ENCODE measurements at regions not wholly inside any gene's neighbourhood (a gene's known extent, or its start where the extent isn't known, plus 50 kb on each side); places are given as distances from the start of the nearest gene placed in this dataset.

DNA sequence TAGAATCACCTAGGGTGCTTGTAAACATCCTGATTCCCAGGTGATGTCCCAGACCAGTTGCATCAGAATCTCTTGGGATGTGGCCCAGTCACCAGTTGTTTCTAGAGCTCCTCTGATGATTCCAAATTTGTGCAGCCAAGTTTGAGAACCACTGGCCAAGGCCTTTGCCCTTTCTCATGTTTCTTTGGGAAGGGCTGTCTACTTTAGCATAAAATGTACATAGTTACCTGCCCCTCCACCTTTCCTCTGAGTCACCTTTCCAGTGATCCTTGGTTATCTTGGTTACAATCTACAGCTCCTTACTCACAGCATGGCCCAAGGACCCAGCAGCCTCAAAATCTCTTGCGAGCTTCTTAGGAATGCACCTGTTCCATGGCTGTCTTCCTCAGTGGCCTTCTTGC, 206.2 kb upstream of the ADRA1D start:
- TF ChIP-seq, protein P1, sequence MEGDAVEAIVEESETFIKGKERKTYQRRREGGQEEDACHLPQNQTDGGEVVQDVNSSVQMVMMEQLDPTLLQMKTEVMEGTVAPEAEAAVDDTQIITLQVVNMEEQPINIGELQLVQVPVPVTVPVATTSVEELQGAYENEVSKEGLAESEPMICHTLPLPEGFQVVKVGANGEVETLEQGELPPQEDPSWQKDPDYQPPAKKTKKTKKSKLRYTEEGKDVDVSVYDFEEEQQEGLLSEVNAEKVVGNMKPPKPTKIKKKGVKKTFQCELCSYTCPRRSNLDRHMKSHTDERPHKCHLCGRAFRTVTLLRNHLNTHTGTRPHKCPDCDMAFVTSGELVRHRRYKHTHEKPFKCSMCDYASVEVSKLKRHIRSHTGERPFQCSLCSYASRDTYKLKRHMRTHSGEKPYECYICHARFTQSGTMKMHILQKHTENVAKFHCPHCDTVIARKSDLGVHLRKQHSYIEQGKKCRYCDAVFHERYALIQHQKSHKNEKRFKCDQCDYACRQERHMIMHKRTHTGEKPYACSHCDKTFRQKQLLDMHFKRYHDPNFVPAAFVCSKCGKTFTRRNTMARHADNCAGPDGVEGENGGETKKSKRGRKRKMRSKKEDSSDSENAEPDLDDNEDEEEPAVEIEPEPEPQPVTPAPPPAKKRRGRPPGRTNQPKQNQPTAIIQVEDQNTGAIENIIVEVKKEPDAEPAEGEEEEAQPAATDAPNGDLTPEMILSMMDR (IDR thresholded peaks at IDR 0.05; ENCODE audit: insufficient read depth, low read length, poor library complexity, severe bottlenecking): no peak
- TF ChIP-seq EZH2phosphoT487 (conservative IDR thresholded peaks at IDR 0.05; ENCODE audit: low read length): no peak
- Histone ChIP-seq H2AFZ (ENCODE audit: low read depth, low read length, severe bottlenecking) (no peak overlapping the region), H3K9me2 (replicated peaks; ENCODE audit: insufficient read depth, low read length) (no peaks in the 10 kb centered on the region), H4K20me1 (ENCODE audit: low read depth, low read length) (no peaks in the 10 kb centered on the region), H3F3A (ENCODE audit: insufficient read depth) (no peaks in the 10 kb centered on the region), H3K36me3 (ENCODE audit: low read length) (no peaks in the 10 kb centered on the region), H3K4me3 (ENCODE audit: insufficient read depth, low read length, poor library complexity, severe bottlenecking) (no peak overlapping the region), H3K27ac (ENCODE audit: low read depth, low read length) (no peak overlapping the region), H3K27me3 (ENCODE audit: low read length) (no peaks in the 10 kb centered on the region), H3K4me2 (ENCODE audit: low read depth, low read length, poor library complexity, severe bottlenecking) (no peak overlapping the region), H3K9ac (ENCODE audit: low read length) (no peak overlapping the region), H3K9me3 (ENCODE audit: insufficient read depth, low read length) (no peaks in the 10 kb centered on the region), H3K79me2 (ENCODE audit: insufficient read depth, low read length) (no peaks in the 10 kb centered on the region)

DNA sequence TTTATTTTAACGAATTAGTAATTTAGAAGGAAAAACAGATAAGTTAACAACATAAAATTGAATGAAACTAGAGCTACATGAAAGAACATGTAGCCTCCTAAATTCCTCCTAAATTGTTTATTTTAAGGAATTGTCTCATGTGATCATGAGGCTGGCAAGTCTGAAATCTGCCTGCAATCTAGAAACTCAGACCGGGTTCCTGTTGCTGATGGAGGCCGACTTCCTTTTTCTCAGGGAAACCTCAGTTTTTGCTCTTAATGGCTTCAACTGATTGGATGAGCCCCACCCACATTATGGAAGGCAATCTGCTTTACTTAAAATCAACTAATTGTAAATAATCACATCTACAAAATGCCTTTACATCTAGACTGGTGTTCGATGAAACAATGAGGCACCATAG, 205.0 kb upstream of the ADRA1D start:
- no peak overlapping the region for H3K4me2 ChIP-seq (ENCODE audit: low read depth, low read length, poor library complexity, severe bottlenecking)
- no peaks in the 10 kb centered on the region for H4K20me1 ChIP-seq (ENCODE audit: low read depth, low read length)
- no peak overlapping the region for H2AFZ ChIP-seq (ENCODE audit: low read depth, low read length, severe bottlenecking)
- no peaks in the 10 kb centered on the region for H3K27me3 ChIP-seq (ENCODE audit: low read length)
- H3K9me2 ChIP-seq (replicated peaks; ENCODE audit: insufficient read depth, low read length): no peaks in the 10 kb centered on the region
- TF ChIP-seq, protein P1 (IDR thresholded peaks at IDR 0.05; ENCODE audit: insufficient read depth, low read length, poor library complexity, severe bottlenecking): no peak
- TF ChIP-seq EZH2phosphoT487 (conservative IDR thresholded peaks at IDR 0.05; ENCODE audit: low read length): no peak
- H3K9ac ChIP-seq (ENCODE audit: low read length): no peak overlapping the region
- H3F3A ChIP-seq (ENCODE audit: insufficient read depth): no peaks in the 10 kb centered on the region
- H3K79me2 ChIP-seq (ENCODE audit: insufficient read depth, low read length): no peaks in the 10 kb centered on the region
- no peak overlapping the region for H3K4me3 ChIP-seq (ENCODE audit: insufficient read depth, low read length, poor library complexity, severe bottlenecking)
- no peaks in the 10 kb centered on the region for H3K36me3 ChIP-seq (ENCODE audit: low read length)
- no peaks in the 10 kb centered on the region for H3K9me3 ChIP-seq (ENCODE audit: insufficient read depth, low read length)
- no peak overlapping the region for H3K27ac ChIP-seq (ENCODE audit: low read depth, low read length)

DNA sequence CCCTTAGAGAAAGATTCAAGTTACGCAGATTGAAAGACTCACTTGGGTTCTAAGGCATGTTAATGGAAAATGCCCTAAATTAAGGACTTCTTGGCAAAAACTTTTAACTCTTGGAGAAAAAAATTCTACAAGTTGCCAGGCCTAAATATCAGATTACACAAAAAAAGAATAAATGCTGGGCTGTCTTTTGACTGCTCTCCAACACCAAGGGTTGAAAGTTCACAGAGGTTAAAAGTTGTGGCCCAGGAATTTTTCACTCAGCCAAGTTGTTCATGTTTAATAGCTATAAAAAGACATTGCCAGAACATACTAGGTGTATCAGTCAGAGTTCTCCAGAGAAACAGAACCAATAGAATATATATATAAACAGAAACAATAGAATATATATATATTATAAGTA, 204.3 kb upstream of the ADRA1D start:
- Histone ChIP-seq H3K9me3 (ENCODE audit: insufficient read depth, low read length) (no peaks in the 10 kb centered on the region), H3F3A (ENCODE audit: insufficient read depth) (no peaks in the 10 kb centered on the region), H2AFZ (ENCODE audit: low read depth, low read length, severe bottlenecking) (no peak overlapping the region), H3K27ac (ENCODE audit: low read depth, low read length) (no peak overlapping the region), H3K9ac (ENCODE audit: low read length) (no peak overlapping the region), H3K27me3 (ENCODE audit: low read length) (no peaks in the 10 kb centered on the region), H4K20me1 (ENCODE audit: low read depth, low read length) (no peaks in the 10 kb centered on the region), H3K9me2 (replicated peaks; ENCODE audit: insufficient read depth, low read length) (no peaks in the 10 kb centered on the region), H3K36me3 (ENCODE audit: low read length) (no peaks in the 10 kb centered on the region), H3K4me2 (ENCODE audit: low read depth, low read length, poor library complexity, severe bottlenecking) (no peak overlapping the region), H3K4me3 (ENCODE audit: insufficient read depth, low read length, poor library complexity, severe bottlenecking) (no peak overlapping the region), H3K79me2 (ENCODE audit: insufficient read depth, low read length) (no peaks in the 10 kb centered on the region)
- no peak for TF ChIP-seq EZH2phosphoT487 (conservative IDR thresholded peaks at IDR 0.05; ENCODE audit: low read length)
- TF ChIP-seq, protein P1 (IDR thresholded peaks at IDR 0.05; ENCODE audit: insufficient read depth, low read length, poor library complexity, severe bottlenecking): no peak

Measured in SU-DHL-6 (cell line).